GM19023 (cell line): ENCODE measurements at regions not wholly inside any gene's neighbourhood (a gene's known extent, or its start where the extent isn't known, plus 50 kb on each side); places are given as distances from the start of the nearest gene placed in this dataset.

ENCODE experiments used
- ATAC-seq: cut with Tn5 transposase; IDR thresholded peaks from one replicate; pipeline ENCODE4 v1.9.1; 2021; ENCODE audit warnings: mild to moderate bottlenecking, moderate library complexity; ENCODE audit not compliant: unreplicated experiment

DNA sequence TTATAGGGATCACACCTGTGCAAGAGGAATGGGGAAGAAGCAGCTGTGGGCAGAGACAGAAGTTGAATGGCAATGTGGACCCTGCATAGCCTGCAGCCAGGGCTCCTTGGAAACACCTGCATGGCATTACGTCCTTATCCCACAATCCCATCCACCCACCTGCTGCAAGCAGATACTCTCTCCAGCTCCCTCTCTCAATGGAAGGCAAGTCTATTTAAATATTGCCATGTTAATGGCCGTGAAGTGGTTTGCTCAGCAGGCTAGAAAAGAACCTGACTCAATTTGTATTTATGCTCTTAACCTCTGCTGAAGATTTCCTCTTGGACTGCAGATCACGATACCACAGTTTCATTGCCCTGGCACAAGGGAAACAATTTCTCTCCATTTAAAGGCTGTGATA is 417.0 kb downstream of the TYW1 start:
- ATAC-seq, result no peak

DNA sequence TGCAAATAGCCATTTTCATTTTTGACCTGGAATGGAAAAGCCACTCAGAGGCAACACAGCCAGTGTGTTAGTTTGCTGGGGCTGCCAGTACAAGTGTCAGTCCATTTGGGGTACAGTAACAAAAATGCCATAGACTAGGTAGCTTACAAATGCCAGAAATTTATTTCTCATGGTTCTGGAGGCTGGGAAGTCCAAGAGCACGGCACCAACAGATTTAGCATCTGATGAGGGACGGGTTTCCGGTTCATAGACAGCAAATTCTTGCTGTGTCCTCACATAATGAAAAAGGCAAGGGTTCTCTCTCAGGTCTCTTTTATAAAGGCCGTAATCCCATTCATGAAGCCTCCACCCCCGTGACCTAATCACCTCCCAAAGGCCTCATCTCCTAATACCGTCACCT is 418.2 kb downstream of the TYW1 start:
- ATAC-seq, result no peak

DNA sequence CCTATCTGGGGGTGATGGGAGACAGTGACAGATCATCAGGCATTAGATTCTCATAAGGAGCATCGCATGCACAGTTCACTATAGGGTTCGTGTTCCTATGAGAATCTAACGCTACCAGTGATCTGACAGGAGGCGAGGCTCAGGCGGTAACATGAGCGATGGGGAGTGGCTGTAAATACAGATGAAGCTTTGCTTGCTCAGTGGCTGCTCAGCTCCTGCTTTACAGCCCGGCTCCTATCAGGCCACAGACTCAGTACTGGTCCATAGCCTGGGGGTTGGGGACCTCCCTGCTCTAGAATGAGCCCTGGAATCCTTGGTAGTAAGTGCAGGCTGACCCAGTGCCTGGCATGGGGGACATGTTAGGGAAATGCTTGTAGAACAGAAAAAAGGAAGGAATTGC is 426.0 kb downstream of the TYW1 start:
- ATAC-seq, result no peak

DNA sequence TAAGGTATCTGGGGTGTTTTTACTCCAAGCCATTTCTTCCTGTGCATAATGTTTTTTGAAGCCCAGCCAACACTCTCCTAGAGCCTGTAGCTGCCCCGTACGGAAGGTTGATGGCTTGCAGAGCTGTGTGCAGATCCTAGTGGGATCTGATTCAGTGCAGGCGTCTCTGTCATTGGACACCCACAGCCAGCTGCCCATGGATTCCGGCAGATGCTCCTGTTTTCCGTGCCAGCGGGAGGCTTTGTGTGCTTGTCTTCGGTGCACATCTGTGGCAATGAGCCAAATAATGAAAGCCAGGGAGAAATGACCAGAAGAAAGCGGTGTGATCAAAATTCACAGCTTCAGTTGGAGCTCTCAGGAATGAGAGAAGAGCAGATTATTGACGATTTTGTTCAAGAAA is 426.4 kb downstream of the TYW1 start:
- no peak for ATAC-seq

DNA sequence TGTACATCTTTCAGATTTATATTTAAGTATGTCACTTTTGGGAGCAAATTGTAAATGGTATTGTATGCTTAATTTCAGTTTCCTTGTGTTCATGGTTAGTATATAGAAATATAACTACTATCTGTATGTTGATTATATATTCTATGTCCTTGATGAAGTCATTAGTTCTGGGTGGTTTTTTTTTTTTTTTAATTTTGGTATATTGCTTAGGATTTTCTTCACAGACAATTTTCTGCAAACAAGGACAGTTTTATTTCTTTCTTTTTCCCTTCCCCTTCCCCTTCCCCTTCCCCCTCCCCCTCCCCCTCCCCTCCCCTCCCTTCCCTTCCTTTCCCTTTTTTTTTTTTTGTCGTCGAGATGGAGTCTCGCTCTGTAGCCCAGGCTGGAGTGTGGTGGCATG is 430.0 kb downstream of the TYW1 start:
- ATAC-seq, result no peak

DNA sequence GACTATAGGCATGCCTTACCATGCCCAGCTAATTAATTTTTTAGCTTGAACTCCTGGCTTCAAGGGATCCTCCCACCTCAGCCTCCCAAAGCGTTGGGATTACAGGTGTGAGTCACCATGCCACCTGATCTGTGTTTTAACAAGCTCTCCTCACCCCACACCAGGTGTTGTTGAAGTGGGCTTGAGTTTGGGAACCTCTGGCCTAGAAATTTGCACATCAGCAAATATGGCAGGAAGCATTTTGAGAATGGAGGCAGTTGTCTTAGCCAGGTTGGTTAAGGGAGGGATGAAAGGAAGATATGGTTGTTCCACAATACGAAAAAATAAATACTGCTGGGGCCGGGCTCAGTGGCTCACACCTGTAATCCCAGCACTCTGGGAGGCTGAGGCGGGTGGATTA is 433.1 kb downstream of the TYW1 start:
- no peak for ATAC-seq

DNA sequence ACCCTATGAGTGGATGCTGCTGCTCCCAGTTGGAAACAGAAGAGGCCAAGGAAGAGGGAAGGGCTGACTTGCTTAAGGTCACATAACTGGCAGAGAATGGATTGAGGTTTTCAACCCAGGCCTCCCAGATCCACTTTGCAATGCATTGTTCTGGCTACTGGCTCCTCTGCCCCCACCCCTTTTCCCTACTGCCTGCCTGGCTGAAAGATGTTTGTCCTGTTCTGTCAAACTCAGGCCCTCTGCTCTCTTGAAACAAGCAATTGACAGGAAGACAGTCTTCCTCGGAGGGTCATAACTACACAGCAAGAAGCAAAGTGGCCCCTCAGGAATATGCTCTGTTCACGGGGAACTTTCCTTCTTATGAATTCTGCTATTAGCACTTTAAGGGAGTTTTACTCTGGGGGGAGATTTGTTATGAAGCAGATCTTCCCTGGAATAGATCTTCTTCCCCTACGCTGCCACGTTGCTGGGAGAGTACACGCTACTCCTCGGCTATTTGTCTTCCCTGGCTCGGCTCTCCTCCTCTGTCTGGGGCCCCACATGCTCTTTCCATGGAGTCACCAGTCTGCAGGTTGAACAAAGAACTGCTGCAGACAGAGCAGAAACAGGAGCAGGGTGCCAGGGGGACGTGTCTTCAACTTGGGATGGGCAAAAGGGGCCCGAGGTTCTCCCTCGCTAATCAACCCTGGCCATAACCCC is 436.1 kb downstream of the TYW1 start:
- ATAC-seq, result no peak

DNA sequence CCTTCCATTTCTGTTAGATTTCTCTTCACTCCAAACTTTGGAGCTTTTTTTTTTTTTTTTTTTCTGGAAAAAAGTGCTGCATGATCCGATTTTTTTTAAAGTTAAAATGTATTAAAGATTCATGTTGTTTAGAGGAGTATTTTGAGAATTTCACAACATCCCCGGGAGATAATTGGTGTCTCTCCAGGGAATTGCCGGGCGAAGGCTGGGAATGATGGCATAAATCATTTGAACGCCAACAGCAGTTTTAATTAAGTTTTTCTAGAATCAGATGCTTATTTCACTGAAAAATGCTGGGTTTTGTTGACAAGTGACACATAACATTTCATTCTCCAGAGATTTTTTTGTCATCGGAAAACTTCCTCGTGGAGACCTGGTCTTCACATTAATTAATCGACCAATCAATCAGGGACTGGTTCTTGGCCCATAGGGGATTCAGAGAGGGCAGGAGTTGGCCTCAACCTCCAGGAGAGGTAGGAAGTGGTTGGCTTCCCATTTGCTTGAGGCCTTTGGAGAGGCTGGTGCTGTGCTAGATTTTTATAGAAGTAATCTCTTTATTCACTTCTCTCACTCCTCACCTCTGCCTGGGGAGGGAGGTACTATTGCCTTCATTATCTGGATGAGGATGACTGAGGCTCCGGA is 439.4 kb downstream of the TYW1 start:
- ATAC-seq, result no peak

DNA sequence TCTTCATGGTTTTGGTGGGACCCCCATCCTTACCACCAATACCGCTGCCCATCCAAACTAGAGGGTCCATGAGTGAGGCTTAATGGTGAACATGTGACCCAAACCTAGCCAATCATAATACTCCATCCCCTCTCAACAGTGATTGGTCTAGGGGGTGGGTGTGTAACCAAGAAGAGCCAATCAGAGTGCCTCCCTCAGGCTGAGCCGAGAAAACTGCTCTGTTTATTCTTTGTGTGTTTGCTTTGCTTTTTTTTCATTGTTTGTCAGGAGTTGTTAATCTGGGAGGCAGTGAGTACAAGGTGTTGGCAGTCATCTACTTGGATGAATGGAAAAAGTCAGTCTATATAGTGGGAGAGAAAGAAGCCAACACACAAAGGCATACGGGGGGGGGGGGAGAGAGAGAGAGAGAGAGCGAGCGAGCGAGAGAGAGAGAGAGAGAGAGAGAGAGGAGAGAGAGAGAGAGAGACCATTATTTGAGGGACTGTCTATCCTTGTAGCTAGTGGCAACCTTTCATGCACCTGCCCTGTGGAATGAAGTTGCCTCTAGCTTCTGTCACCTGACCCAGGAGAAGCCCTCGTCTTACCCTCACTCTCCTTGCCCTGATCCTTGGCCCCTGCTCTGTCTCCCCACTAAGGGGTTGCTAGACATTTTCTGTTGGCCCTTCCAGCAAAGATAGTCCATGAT is 441.7 kb downstream of the TYW1 start:
- ATAC-seq, result no peak

DNA sequence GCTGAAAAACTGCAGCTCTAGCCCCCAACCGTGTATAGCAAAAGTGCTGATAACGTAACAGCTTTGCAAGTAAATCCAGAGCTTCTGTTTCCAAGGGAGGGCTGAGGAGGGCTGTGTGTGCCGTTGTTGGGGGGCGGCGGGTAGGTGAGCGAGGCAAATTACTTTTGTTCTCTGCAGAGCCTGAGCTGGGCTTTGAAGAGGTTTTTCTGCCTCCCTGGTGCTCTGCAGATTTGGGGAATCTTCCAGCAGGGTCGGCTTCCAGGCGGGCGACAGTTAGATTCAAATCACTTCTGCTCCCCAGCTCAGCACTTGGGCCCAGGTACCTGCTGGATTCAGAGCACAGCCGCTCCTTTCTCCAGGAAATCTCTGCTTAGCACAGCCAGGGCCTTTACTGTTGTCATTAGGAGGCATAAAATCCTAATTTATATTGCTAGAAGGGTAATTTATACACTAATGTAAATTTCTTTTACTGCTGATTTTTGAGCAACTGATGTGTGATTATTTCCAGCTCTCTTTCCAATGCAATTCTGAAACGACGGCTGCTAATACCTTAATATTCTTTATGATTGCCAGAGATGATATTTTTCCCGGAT is 442.4 kb downstream of the TYW1 start:
- no peak for ATAC-seq

DNA sequence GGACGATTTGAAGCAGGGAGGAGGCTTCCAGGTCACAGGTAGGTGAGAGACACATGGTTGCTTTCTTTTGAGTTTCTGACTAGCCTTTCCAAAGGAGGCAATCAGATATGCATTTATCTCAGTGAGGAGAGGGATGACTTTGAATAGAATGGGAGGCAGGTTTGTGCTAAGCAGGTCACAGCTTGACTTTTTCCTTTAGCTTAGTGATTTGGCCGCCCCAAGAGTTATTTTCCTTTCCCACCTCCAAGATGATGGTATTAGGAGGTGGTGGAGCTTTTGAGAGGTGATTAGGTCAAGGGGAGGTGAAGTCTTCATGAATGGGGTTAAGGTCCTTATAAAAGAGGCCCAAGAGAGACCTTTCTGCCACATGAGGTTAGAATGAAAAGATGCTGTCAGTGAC is 443.7 kb downstream of the TYW1 start:
- no peak for ATAC-seq

DNA sequence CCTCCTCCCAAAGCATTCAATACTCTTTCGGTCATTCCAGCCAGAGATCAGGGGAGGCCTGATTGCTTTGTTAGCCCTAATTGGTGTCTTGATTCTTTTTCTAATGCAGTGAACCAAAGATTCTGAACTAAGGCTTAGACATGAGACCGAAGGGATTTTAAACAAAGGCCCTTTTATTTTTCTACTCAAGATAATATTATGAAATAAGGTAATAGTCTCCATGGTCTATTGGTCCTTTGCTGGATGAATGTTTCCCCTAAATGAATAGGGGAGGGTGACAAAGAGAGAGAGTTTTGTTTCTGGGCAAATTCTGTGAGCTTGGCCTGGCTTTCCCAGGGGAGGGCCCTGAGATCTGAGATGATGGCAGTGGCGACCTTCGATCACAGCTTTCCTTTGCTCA is 449.1 kb downstream of the TYW1 start:
- ATAC-seq, result no peak

DNA sequence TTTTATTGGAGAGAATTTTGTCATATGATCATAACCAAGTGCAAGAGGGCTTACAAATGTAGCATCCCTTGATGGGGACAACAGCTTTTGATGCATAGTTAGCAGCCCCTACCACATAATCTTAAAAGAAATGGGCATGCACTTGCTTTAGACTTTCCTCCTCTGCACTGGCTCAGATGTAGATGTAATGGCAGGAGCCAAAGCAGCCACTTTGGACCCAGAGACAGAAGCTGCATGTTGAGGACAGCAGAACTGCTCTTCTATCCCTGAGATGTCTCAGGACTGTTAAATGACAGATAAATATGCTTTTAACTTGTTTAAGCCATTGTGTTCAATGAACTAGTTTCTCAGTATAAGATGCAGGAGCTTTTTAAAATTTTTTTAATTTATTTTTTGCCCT is 450.7 kb downstream of the TYW1 start:
- ATAC-seq, result no peak

DNA sequence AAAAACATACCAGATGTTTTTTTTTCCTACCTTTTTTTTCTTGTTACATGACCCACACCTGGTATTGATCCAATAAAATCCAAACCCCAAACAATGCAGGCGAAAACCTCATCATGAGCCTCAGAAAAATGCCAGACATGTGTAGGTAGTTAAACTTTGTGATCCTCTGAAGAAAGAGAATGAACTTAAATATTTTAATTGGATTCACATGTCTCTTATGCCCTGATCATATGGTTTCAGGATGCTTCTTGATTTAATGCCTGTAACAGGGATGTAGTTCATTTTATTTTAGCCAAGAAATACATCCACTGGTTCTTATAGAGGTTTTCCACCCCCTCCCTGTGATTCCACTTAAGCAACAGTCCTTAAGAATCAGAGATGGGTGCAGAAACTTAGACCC is 451.6 kb downstream of the TYW1 start:
- ATAC-seq, result no peak

DNA sequence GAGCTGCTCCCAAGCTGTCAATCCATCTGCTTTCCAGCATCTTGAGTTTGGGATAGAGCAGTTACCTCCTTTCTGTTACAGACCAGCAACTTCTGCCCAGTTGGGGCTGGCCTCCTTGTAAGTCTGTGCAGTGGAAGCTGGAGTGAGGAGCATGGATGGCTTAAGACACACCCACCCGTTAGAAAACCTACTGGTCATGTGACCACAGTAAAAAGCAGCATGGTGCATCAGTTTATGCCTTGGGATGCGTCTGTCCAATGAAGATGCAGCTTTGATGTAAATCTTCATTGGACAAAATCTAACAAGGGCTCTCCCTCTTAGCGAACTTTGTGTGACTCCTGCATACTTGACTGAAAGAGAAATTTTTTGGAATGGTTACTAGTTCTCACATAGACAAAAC is 453.5 kb downstream of the TYW1 start:
- no peak for ATAC-seq

DNA sequence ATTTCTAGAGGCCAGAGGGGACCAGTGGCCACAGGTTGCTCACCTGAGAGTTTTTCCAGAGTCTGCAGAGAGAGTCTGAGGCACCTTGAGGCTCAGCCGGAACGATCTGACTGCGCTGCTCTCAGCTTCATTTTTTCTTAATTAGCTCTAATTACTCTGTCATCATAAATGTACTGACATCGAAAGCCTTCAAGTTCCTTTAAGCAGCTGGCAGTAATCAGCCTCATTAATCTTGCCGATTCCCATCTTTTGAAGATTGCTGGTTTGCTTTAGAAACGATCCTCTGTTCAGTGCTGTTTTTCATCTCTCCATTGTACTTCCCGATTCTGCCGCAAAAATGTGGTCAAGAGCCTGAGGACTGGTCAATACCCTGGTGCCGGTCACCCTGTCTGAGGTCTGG is 454.7 kb downstream of the TYW1 start:
- ATAC-seq, result no peak

DNA sequence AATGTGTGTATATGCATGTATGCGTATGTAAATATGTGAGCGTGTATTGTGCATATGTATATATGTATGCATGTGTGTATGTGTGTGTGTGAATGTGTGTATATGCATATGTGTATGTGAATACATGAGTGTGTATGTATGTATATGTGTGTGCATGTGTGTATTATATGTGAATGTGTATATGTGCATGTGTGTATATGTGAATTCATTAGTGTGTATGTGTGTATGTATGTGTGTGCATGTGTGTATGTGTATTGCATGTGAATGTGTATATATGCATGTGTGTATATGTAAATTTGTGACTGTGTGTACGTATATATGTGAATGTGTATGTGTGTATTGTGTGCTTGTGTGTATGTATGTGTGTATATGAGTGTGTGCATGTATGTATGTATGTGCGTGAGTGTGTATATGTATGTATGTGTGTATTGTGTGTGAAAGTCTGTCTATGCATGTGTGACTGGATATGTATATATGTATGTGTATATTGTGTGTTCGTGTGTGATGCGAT is 455.9 kb downstream of the TYW1 start:
- no peak for ATAC-seq

DNA sequence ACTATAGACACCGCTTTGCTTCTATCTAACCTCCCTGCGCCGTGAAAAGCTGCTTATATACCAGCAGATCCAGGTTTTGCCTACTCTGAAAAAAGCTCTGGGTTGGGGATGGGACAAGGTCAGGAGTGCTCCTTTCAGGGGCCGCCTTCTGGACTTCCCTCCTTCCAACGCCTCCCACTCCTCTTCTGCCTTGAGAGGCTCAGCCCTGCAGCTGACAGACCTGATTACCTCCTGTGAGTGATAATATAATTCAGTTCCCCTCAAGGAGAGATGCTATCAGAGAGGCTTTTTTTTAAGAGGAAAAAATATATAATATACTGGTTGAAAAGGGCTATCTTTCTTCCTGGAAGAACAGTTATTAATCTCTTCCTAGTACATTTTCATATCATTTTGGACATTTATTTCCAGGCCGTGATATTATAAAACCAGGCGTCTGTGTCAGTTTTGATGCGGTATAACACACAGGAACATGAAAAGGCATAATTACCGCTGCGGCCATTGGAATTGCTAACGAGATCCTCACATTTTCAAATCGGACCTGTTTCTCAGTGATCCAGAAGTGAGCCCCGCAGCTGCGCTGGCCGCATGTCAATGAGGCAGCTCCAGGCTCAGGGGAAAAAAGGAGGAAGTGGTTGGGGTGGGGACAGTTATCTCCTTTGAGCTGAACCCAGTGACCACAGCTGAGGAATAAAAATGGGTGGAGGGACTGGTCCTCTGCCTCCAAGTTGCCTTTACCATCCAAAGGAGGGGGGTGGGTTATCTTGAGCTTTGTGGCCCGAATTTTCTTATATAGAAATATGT is 457.1 kb downstream of the TYW1 start:
- no peak for ATAC-seq

DNA sequence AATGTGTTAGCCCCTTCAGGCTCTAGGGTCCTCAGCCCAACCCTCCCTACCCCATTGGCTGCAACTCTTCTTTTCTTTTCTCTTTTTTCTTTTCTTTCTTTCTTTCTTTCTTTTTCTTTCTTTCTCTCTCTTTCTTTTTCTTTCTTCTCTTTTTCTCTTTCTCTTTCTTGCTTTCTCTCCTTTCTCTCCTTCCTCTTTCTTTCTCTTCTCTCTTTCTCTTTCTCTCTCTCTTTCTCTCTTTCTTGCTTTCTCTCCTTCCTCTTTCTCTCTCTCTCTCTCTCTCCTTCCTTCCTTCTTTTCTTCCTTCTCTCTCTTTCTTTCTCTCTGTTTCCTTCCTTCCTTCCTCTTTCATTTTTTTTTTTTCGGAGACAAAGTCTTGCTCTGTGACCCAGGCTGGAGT is 458.9 kb downstream of the TYW1 start:
- no peak for ATAC-seq

DNA sequence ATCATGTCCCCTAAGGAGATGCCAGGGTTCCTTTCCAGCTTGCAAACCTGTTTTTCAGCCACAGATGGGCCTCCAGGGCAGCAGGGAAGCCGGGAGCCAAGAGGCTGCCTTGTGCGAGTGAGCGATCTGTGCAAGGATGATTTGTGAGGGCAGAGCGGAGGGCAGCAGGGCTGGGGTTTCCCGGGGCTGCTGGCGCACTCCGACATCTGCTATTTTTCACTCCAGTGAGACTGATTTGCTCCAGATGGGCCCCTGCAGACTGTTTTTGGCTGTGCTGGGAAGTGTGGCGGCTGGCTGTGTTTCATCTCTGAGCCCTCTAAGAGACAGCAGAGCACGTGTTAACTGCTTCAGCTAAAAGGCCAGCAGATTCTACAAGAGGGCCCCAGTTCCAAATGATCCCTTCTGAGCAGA is 466.2 kb downstream of the TYW1 start:
- no peak for ATAC-seq

DNA sequence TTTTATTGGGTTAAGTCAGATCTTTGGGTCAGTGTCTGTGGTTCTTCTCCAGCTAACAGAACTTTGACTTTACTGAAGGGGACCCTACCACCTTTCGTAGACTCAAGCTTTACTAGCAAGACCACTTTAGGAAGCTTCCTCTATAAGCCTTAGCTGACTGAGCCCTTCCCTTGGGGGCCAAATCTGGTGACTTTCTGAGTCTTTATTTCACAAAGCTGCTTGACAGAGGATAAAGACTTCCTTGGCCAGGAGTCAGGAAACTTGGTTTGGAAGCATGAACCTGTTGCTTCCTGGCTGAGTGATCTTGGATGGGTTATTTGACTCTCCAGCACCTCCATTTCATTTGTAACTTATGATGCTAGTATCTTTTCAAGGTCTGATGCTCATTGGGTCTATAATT is 466.7 kb downstream of the TYW1 start:
- ATAC-seq, result no peak
